HG03354 (cell line): ENCODE measurements at regions not wholly inside any gene's neighbourhood (a gene's known extent, or its start where the extent isn't known, plus 50 kb on each side); places are given as distances from the start of the nearest gene placed in this dataset.
A peak's percentile ranks its signal among the peaks of the same experiment; 100 is the strongest.

Experiments used
- ATAC-seq: cut with Tn5 transposase; IDR thresholded peaks from one replicate; pipeline ENCODE4 v1.9.1; 2021; ENCODE audit warnings: mild to moderate bottlenecking; ENCODE audit not compliant: unreplicated experiment, poor library complexity, severe bottlenecking

- no peak for ATAC-seq
These were observed 257.1 kb downstream of the ADAMTS20 start for GRCh38 chr12:43294916-43295315.

DNA sequence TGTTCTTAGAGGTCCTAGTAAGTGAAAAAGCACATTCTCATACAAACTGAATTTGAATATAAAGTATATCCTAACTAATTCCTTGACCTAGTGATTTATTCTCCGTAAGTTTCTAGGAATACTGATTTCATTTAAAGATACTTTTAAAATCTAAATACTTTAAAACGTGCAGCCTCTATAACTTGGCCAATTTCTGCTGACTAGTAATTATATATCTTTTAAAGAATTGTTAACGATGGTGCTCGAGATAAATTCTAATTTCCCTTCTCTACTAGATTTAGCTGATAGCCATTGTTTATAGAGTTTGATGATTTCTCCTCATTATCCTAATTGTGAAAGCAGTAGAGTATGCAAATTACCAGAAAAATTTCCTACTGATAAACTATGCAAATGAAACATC, 257.9 kb downstream of the ADAMTS20 start:
- ATAC-seq: no peak

DNA sequence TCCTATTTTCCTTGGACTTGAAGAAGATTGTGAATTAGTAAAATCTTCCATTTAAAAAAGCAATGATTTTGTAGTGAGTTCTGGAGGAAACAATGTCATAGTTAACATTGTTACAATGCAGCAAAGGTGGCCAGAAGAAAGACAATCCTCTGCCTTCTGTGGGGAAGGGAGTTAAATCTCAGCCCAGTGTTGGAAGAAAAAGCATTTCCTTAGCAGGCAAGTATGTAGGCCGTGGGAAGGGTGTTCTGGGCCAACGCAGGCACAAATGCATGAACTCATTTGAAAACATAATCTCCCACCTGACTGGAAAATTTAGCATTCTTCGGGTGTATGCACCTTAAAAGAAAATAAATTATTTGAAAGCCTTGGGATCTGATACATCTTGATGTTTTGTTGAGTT, 258.6 kb downstream of the ADAMTS20 start:
- ATAC-seq: no peak

DNA sequence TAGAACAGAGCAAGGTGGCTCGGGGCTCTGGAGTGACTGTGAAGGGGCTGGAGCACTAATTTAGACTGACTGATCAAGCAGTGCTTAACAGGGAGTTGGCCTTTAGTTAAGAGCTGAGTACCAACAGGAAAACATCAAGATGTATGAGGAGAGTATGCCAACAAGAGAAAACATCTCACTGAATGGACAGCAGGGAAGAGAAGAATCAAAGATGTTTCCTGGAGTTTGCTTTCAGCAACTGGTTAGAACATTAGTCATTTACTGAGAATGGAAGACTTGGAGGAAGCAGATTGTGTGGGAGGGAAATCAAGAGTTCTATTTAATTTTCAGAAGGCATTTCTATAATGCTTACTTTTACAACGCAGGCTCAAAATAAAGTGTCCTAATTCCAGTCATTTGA, 259.3 kb downstream of the ADAMTS20 start:
- no peak for ATAC-seq

- ATAC-seq: no peak
These were observed 260.5 kb downstream of the ADAMTS20 start for GRCh38 chr12:43291516-43291915.

DNA sequence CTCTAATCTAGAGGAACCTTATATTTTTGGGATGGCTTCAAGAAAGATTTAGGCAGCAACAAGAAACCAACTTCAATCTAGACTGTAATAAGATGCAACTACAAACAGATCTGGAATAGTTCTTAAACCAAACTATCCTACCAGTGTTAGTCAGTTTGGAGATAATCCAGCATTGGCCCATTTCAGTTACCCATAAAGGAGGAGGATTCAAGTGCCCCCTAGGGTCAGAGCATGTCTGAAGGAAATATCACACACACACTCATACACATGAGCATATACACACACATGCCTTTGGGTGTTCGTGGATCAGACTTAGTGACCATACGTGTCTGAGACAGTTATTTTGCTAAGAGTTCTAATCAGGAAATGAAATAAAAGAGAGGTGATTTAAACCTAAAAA, 261.2 kb downstream of the ADAMTS20 start:
- ATAC-seq: no peak

DNA sequence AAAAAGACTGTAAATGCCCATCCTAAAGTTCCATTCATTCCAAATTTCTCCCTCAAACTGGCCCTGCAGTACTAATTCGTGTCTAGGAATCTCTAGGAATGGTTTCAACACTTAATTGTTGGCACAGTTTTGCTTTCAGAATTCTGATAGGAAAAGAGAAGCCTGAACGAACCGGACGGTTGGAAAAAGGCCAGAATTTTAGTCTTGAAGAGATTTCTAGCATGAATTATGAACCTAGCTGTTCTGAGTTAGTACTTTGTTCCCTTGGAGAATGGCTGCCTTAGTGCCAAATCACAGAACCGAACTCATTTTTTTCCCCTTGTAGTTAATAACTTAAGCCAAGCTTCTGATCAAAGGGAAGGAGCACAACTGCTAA, 262.6 kb downstream of the ADAMTS20 start:
- no peak for ATAC-seq

GRCh38 chr12:43288671-43289425, 263.2 kb downstream of the ADAMTS20 start:
- ATAC-seq: no peak

DNA sequence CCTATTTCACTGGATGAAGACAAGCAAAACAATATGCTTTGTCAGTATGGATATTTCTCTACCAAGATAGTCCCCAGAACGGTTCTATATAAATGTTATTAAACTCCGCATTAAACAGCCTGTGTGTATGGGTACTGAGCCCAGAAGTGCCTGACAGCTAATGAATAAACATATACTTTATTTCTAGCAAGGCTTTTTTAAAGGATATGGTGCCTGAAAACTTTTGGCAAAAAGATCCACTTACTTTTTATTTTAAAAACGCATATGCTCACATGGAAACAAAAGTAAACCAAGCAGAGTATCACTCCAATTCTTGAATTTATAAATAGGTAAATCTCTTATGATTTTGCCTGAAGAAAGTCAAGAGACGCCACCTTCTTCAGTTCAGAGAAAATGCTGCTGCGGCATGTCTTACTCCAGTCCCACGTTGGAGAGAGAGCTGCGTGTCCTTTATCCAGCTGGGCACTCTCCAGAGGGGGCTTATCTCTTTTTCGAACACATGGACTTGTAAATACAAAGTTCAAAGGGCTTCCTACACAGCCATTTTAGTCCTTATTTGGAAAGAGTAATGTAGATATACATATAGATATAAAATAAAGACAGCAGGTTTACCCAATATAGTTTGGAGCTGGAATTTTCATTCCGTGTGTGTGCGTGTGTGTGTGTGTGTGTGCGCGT, 264.2 kb downstream of the ADAMTS20 start:
- no peak for ATAC-seq

DNA sequence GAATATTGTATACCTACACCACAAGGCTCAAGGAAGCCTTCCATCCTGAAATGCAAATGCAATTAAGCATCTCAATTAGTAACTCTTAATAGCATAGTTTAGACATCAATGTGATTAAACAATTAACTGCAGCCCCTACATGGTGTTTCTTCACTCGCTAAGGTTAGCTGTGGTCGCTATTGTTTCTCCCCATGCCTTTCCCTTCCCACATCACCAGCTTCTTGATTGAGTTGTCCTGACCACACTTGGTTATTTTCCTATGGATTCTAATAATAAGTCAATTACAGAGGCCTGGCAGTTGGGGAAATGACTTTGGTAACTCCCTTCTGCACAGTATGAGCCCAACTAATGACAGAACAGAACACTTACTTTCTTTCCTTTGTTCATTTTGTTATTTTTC, 265.0 kb downstream of the ADAMTS20 start:
- ATAC-seq: no peak

DNA sequence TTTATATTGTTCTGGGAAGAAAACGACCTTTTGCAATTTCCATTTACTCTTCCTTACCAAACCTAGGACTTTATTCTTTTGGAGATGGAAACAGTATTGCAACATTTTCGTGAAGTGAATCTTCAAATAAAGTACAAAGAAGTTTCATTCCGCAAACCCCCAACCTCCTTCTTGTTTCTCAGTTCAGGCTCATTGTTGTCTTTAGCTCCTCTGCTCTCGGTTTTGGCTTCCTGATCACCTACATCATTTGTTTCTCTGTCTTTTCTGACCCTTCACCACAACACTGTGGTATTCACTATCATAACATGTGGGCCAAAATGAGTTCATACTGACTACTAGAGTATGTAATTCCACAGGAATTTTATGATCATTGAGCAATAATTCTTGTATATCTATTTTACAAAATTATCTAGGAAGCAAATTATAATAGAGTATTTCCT, 266.8 kb downstream of the ADAMTS20 start:
- ATAC-seq: peak; percentile 76

GRCh38 chr12:43284486-43285158, 267.4 kb downstream of the ADAMTS20 start:
- no peak for ATAC-seq

- ATAC-seq: no peak
These were observed 268.8 kb downstream of the ADAMTS20 start for GRCh38 chr12:43283206-43283605.

GRCh38 chr12:43282106-43282505, 269.9 kb downstream of the ADAMTS20 start:
- ATAC-seq: no peak

DNA sequence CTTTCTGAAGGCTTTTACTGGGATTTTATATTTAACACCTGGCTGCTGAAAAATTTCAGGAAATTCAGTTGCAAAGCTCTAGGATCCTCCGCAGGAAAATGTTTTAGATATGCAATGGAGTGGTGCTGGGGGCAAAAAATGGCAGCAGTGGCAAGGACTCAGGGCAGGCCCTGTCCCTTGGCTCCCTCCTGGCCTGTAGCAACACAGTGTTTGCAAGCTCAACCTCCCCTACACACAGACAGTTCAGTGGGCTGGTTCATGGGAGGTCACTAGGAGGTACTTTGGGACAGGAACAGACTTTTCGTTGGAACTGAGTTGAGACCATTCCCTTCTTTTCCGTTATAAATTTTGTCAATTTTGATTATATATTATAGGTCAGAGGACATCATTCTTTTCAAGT, 270.4 kb downstream of the ADAMTS20 start:
- ATAC-seq: no peak

GRCh38 chr12:43278541-43278832, 273.5 kb downstream of the ADAMTS20 start:
- no peak for ATAC-seq

GRCh38 chr12:43277651-43278540, 274.1 kb downstream of the ADAMTS20 start:
- peak; percentile 94 for ATAC-seq

DNA sequence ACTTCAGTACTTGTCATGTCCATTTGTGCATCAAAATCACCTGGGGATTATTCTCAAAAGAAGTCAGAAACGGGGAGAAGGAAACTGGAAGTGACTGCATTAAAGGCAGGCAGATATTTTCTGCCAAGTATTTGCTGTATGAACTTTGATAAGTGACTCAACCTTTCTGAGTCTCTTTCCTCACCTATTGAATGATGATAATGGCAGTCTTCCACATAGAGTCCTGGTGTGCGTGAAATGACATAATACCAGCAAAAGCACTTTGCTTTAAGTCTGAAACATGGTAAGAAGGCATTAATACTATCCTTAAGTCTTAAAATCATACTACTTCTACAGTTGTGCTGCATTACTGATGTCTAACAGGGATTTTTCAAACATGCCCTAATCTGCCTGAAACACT, 278.5 kb downstream of the ADAMTS20 start:
- ATAC-seq: no peak

DNA sequence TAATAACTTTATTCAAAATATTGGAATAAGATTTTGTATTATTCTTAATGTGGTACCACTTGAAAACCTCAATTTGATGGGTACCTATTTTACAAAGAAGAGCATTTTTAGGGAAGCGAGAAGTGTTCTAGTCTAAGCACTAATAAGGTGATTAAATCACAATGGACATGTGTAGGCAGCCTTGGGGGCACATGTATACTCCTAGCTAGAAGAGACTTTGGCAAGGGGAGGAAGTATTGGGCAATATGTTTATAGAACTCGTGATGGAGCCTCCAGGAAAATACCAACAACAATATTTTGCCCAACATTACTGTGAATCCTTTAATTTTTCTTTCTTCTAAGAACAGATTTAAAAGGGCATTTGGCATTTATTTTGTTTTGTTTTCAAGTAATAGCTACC, 280.3 kb downstream of the ADAMTS20 start:
- ATAC-seq: no peak

- no peak for ATAC-seq
These were observed 284.2 kb downstream of the ADAMTS20 start for GRCh38 chr12:43267818-43268217.
